ENCODE measurements at regions not wholly inside any gene's neighbourhood (a gene's known extent, or its start where the extent isn't known, plus 50 kb on each side); places are given as distances from the start of the nearest gene placed in this dataset.

DNA sequence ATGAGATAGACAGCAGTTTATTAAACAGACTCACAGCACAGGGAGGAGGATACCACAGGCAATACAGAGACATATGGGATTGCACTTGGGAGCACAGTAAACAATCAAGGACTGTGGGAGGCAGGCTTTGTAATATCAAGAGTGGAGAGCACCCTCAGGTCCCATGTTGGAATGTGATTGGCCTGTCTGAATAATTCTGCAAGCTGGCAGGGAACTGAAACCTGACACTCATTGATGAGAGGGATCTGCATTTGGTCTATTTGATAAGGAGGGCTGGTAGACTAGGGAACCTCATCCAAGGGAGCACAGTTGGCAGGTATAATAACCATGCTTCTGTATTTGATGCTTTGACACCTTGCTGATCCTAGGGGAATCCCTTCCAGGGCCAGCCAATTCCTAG lies 69.9 kb upstream of the PRMT6 start:
- intact Hi-C loops (cut with micrococcal nuclease), result no loop called here
- DNase-seq, result no peak
- H3K9me3 Mint-ChIP-seq, result peaks cover 0 to 5% (median 3%) of the 10 kb centered on the region in 7 donors

DNA sequence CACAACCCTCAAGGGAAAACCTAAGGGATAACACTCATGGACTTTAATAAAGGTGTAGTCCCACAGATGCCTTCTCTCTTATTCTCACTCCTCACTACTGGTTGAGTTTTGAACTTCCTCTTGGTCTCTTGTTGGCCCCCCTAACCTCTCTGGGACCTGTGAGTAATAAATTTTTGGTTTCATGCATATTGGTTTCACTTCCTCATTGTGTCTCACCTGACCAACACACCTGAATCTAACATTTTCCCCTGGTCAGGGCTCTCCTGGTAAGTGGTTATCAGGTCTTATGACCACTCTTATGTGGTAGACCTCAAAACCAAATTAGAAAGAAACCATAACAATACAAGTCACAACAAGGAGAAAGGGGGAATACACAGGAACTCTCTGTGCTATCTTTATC lies 60.5 kb upstream of the PRMT6 start:
- Mint-ChIP-seq H3K9me3 (peaks cover 0 to 9% (median 4%) of the 10 kb centered on the region in 7 donors), H3K36me3 (no peaks in the 10 kb centered on the region), H3K27me3 (ENCODE audit: low read depth in 3 of 3) (no peaks in the 10 kb centered on the region), H3K27ac (no peak overlapping the region), H3K4me1 (no peaks in the 10 kb centered on the region), H3K4me3 (no peak overlapping the region)
- no peak for TF ChIP-seq CTCF (IDR thresholded peaks at IDR 0.05)
- Histone ChIP-seq H3K4me2 (replicated peaks; ENCODE audit: extremely low read depth, low read length, poor library complexity, severe bottlenecking) (no peak overlapping the region), H3K36me3 (replicated peaks in 1 of 2; ENCODE audit: control insufficient read depth in 1 of 2, insufficient read depth in 2 of 2, low read length in 2 of 2) (no peaks in the 10 kb centered on the region), H3K4me3 (replicated peaks in 1 of 3; ENCODE audit: low read depth in 2 of 3, low read length in 3 of 3) (no peak overlapping the region), H2AFZ (ENCODE audit: insufficient read depth, low read depth, low read length, poor library complexity, severe bottlenecking) (no peak overlapping the region), H3K27me3 (ENCODE audit: control insufficient read depth in 2 of 2, insufficient read depth in 2 of 2, low read length in 2 of 2) (no peaks in the 10 kb centered on the region), H3K4me1 (ENCODE audit: control insufficient read depth in 1 of 2, insufficient read depth in 2 of 2, low read length in 2 of 2) (no peaks in the 10 kb centered on the region), H3K27ac (ENCODE audit: low read depth in 1 of 2, low read length in 2 of 2) (no peak overlapping the region), H3K79me2 (ENCODE audit: insufficient read depth, low read length) (no peaks in the 10 kb centered on the region), H3K9me3 (replicated peaks in 1 of 2; ENCODE audit: control insufficient read depth in 1 of 2, insufficient read depth in 1 of 2, low read length in 2 of 2) (no peaks in the 10 kb centered on the region), H4K20me1 (ENCODE audit: insufficient read depth, low read length) (no peaks in the 10 kb centered on the region), H3K9ac (ENCODE audit: insufficient read depth, low read length, poor library complexity, severe bottlenecking) (no peak overlapping the region)
- no peak for DNase-seq
- intact Hi-C loops (cut with micrococcal nuclease), result no loop called here

More for the DNA sequence above, 69.9 kb upstream of the PRMT6 start:
- Histone ChIP-seq H3K27ac (ENCODE audit: low read depth in 1 of 2, low read length in 2 of 2) (no peak overlapping the region), H4K20me1 (ENCODE audit: insufficient read depth, low read length) (no peaks in the 10 kb centered on the region), H3K79me2 (ENCODE audit: insufficient read depth, low read length) (no peaks in the 10 kb centered on the region), H3K27me3 (ENCODE audit: control insufficient read depth in 2 of 2, insufficient read depth in 2 of 2, low read length in 2 of 2) (no peaks in the 10 kb centered on the region), H3K4me1 (ENCODE audit: control insufficient read depth in 1 of 2, insufficient read depth in 2 of 2, low read length in 2 of 2) (no peaks in the 10 kb centered on the region), H3K9me3 (replicated peaks in 1 of 2; ENCODE audit: control insufficient read depth in 1 of 2, insufficient read depth in 1 of 2, low read length in 2 of 2) (no peaks in the 10 kb centered on the region), H3K4me3 (replicated peaks in 1 of 3; ENCODE audit: low read depth in 2 of 3, low read length in 3 of 3) (no peak overlapping the region), H3K4me2 (replicated peaks; ENCODE audit: extremely low read depth, low read length, poor library complexity, severe bottlenecking) (no peak overlapping the region), H3K36me3 (replicated peaks in 1 of 2; ENCODE audit: control insufficient read depth in 1 of 2, insufficient read depth in 2 of 2, low read length in 2 of 2) (no peaks in the 10 kb centered on the region), H2AFZ (ENCODE audit: insufficient read depth, low read depth, low read length, poor library complexity, severe bottlenecking) (no peak overlapping the region), H3K9ac (ENCODE audit: insufficient read depth, low read length, poor library complexity, severe bottlenecking) (no peak overlapping the region)
- H3K4me1 Mint-ChIP-seq, result no peaks in the 10 kb centered on the region
- no peaks in the 10 kb centered on the region for H3K36me3 Mint-ChIP-seq
- no peak overlapping the region for H3K4me3 Mint-ChIP-seq
- no peak for TF ChIP-seq CTCF (IDR thresholded peaks at IDR 0.05)
- H3K27me3 Mint-ChIP-seq (ENCODE audit: low read depth in 3 of 3), result peaks cover 0 to 6% (median 0%) of the 10 kb centered on the region in 3 donors
- H3K27ac Mint-ChIP-seq, result no peak overlapping the region
